ENCODE measurements at regions not wholly inside any gene's neighbourhood (a gene's known extent, or its start where the extent isn't known, plus 50 kb on each side); places are given as distances from the start of the nearest gene placed in this dataset.

GRCh38 chr13:19057588-19058340 lies 123.9 kb downstream of the TUBA3C start:
- 76 to 87% (median 86%) methylated on average over 7 to 10 of the region's 10 CpGs for WGBS, 5 donors

GRCh38 chr13:19056984-19057490 lies 124.6 kb downstream of the TUBA3C start:
- 77 to 88% (median 81%) methylated on average over 12 of the region's 12 CpGs for WGBS, 5 donors
- H3K4me3 ChIP-seq: no peak overlapping the region
- H3K27ac ChIP-seq: no peak overlapping the region
- intact Hi-C loops (cut with DNase I; ENCODE audit: low total_unique reads): no loop called here
- H3K9me3 ChIP-seq: peaks cover 0 to 70% (median 16%) of the 10 kb centered on the region in 4 donors
- H3K36me3 ChIP-seq: no peaks in the 10 kb centered on the region
- no peak for DNase-seq
- H3K27me3 ChIP-seq: no peaks in the 10 kb centered on the region
- no peaks in the 10 kb centered on the region for H3K4me1 ChIP-seq
- no peak for TF ChIP-seq POLR2AphosphoS5 (IDR thresholded peaks at IDR 0.05)
- no peak for TF ChIP-seq EP300 (IDR thresholded peaks at IDR 0.05)
- TF ChIP-seq POLR2A (IDR thresholded peaks at IDR 0.05): no peak
- no peak for TF ChIP-seq CTCF (IDR thresholded peaks at IDR 0.05)

More at GRCh38 chr13:19057588-19058340, 123.9 kb downstream of the TUBA3C start:
- Histone ChIP-seq H3K9me3 (peaks cover under 1 to 70% (median 20%) of the 10 kb centered on the region in 4 donors), H3K27ac (no peak overlapping the region), H3K4me3 (no peak overlapping the region), H3K4me1 (no peaks in the 10 kb centered on the region), H3K36me3 (no peaks in the 10 kb centered on the region), H3K27me3 (no peaks in the 10 kb centered on the region)
- DNase-seq: no peak
- intact Hi-C loops (cut with DNase I; ENCODE audit: low total_unique reads): no loop called here
- no peak for TF ChIP-seq POLR2AphosphoS5 (IDR thresholded peaks at IDR 0.05)
- no peak for TF ChIP-seq POLR2A (IDR thresholded peaks at IDR 0.05)
- TF ChIP-seq EP300 (IDR thresholded peaks at IDR 0.05): no peak
- TF ChIP-seq CTCF (IDR thresholded peaks at IDR 0.05): no peak

- intact Hi-C loops (cut with DNase I; ENCODE audit: low total_unique reads): no loop called here
- no peak for DNase-seq
- H3K27ac ChIP-seq: no peak overlapping the region
- H3K36me3 ChIP-seq: no peaks in the 10 kb centered on the region
- H3K9me3 ChIP-seq: peaks cover 0 to 70% (median 13%) of the 10 kb centered on the region in 4 donors
- no peak for TF ChIP-seq CTCF (IDR thresholded peaks at IDR 0.05)
- no peak for TF ChIP-seq POLR2AphosphoS5 (IDR thresholded peaks at IDR 0.05)
- no peak for TF ChIP-seq EP300 (IDR thresholded peaks at IDR 0.05)
- no peak for TF ChIP-seq POLR2A (IDR thresholded peaks at IDR 0.05)
- no peak overlapping the region for H3K4me3 ChIP-seq
- H3K27me3 ChIP-seq: no peaks in the 10 kb centered on the region
- WGBS, 5 donors: 86 to 94% (median 88%) methylated on average over 13 to 17 of the region's 17 CpGs
- H3K4me1 ChIP-seq: no peaks in the 10 kb centered on the region
Measured at GRCh38 chr13:19056355-19056880, 125.2 kb downstream of the TUBA3C start.

- no peaks in the 10 kb centered on the region for H3K36me3 ChIP-seq
- no peaks in the 10 kb centered on the region for H3K4me1 ChIP-seq
- peaks cover 0 to 69% (median 12%) of the 10 kb centered on the region in 4 donors for H3K9me3 ChIP-seq
- no peak for TF ChIP-seq EP300 (IDR thresholded peaks at IDR 0.05)
- no peak for TF ChIP-seq CTCF (IDR thresholded peaks at IDR 0.05)
- TF ChIP-seq POLR2A (IDR thresholded peaks at IDR 0.05): no peak
- no peak for TF ChIP-seq POLR2AphosphoS5 (IDR thresholded peaks at IDR 0.05)
- WGBS, 5 donors: 70 to 81% (median 76%) methylated on average over 6 to 8 of the region's 8 CpGs
- intact Hi-C loops (cut with DNase I; ENCODE audit: low total_unique reads): no loop called here
- H3K27me3 ChIP-seq: no peaks in the 10 kb centered on the region
- DNase-seq: no peak
- H3K27ac ChIP-seq: no peak overlapping the region
- H3K4me3 ChIP-seq: no peak overlapping the region
Measured at GRCh38 chr13:19055611-19056010, 126.0 kb downstream of the TUBA3C start.
